Fibroblast of villous mesenchyme (primary cell): ENCODE measurements at regions not wholly inside any gene's neighbourhood (a gene's known extent, or its start where the extent isn't known, plus 50 kb on each side); places are given as distances from the start of the nearest gene placed in this dataset.
"Not testable (repeated sequence)": the region's sequence is repeated elsewhere in the genome, so short reads cannot be mapped to it uniquely, and the experiment has no call there.

ENCODE experiments used
- DNase-seq: peaks from one replicate; pipeline ENCODE4 v3.0.0-alpha.2; 2010; ENCODE audit warnings: low read depth
- H3K4me3 ChIP-seq: 2 replicates; pipeline ENCODE4 v1.5.1; 2011; ENCODE audit warnings: low read depth, mild to moderate bottlenecking, low read length
- CTCF ChIP-seq: IDR thresholded peaks from 2 replicates; pipeline ENCODE4 v1.5.1; 2012; ENCODE audit warnings: low read depth, mild to moderate bottlenecking, low read length; ENCODE audit not compliant: insufficient read depth

- H3K4me3 ChIP-seq = no peak overlapping the region
Measured at GRCh38 chr13:109271061-109271460, 515.3 kb downstream of the IRS2 start.

GRCh38 chr13:109269381-109269780, 517.0 kb downstream of the IRS2 start:
- not testable (repeated sequence) for H3K4me3 ChIP-seq, DNase-seq

More at GRCh38 chr13:109271061-109271460, 515.3 kb downstream of the IRS2 start:
- DNase-seq = no peak
- TF ChIP-seq CTCF = no peak

DNA sequence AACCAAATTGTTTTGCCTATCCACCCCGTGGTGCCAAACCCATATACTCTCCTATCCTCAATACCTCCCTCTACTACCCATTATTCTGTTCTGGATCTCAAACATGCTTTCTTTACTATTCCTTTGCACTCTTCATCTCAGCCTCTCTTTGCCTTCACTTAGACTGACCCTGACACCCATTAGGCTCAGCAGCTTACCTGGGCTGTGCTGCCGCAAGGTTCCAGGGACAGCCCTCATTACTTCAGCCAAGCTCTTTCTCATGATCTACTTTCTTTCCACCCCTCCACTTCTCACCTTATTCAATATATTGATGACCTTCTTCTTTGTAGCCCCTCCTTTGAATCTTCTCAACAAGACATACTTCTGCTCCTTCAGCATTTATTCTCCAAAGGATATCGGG, 517.9 kb downstream of the IRS2 start:
- not testable (repeated sequence) for DNase-seq, H3K4me3 ChIP-seq

DNA sequence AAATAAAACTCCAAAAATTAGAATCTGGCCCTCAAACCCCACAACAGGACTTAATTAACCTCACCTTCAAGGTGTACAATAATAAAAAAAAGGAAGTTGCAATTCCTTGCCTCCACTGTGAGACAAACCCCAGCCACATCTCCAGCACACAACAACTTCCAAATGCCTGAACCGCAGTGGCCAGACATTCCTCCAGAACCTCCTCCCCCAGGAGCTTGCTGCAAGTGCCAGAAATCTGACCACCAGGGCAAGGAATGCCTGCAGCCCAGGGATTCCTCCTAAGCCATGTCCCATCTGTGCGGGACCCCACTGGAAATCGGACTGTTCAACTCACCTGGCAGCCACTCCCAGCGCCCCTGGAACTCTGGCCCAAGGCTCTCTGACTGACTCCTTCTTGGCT, 519.0 kb downstream of the IRS2 start:
- not testable (repeated sequence) for H3K4me3 ChIP-seq, DNase-seq

DNA sequence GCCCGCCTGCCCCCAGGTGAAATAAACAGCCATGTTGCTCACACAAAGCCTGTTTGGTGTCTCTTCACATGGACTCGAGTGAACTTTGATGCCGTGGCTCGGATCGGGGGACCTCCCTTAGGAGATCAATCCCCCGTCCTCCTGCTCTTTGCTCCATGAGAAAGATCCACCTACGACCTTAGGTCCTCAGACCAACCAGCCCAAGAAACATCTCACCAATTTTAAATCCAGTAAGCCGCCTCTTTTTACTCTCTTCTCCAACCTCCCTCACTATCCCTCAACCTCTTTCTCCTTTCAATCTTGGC, 521.0 kb downstream of the IRS2 start:
- not testable (repeated sequence) for DNase-seq, H3K4me3 ChIP-seq

GRCh38 chr13:109264603-109265437, 521.6 kb downstream of the IRS2 start:
- not testable (repeated sequence) for H3K4me3 ChIP-seq, DNase-seq

DNA sequence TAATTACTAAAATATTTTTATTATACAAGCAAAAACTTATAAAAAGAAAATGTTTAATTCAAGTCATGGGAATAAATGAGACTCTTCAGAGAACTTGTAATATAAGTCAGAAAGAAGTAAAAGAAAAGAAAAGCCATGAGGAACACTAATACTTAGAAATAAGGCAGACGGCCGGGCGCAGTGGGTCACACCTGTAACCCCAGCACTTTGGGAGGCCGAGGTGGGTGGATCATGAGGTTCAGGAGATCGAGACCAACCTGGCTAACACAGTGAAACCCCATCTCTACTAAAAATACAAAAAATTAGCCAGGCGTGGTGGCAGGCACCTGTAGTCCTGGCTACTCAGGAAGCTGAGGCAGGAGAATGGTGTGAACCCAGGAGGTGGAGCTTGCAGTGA, 528.6 kb downstream of the IRS2 start:
- not testable (repeated sequence) for H3K4me3 ChIP-seq, DNase-seq
